H1 (cell line): ENCODE measurements at regions not wholly inside any gene's neighbourhood (a gene's known extent, or its start where the extent isn't known, plus 50 kb on each side); places are given as distances from the start of the nearest gene placed in this dataset.

Experiments used
- CTCF ChIA-PET: fragments of 300-600 bp; sonication (Branson Sonifier 250); formaldehyde crosslinking; loops from one replicate; lab custom pipeline; 2021; ENCODE audit not compliant: partially characterized antibody; lab: Charles Lee
- POLR2A ChIA-PET: fragments of 300-600 bp; sonication (Branson Sonifier 250); formaldehyde crosslinking; loops from one replicate; lab custom pipeline; 2021; ENCODE audit warnings: inconsistent platforms; ENCODE audit not compliant: partially characterized antibody; lab: Charles Lee
- DNase-seq, 2 experiments: peaks; one replicate each; pipeline versions ENCODE4 v3.0.0 to v3.0.0-alpha.2; 2010 to 2022; ENCODE audit warnings: low spot score in 2 of 2, low read depth in 1 of 2, mixed read lengths in 1 of 2
- FAIRE-seq: peaks from 2 replicates; lab custom pipeline; 2011; peaks lifted over from hg19 to GRCh38; lab: Jason Lieb, UNC
- H2AFZ ChIP-seq: 2 replicates; pipeline ENCODE4 v1.8.1; 2012; ENCODE audit warnings: low read length, inconsistent platforms
- H2AK5ac ChIP-seq: 2 replicates; pipeline ENCODE4 v1.6.1; 2013; ENCODE audit warnings: low read depth, low read length
- H2BK120ac ChIP-seq: replicated peaks from 2 replicates; pipeline ENCODE3; 2013; ENCODE audit warnings: low read depth, low read length, inconsistent platforms
- H2BK12ac ChIP-seq: 2 replicates; pipeline ENCODE4 v1.6.1; 2013; ENCODE audit warnings: low read depth, low read length
- H2BK15ac ChIP-seq: 2 replicates; pipeline ENCODE4 v1.6.1; 2013; ENCODE audit warnings: low read length
- H2BK20ac ChIP-seq: 2 replicates; pipeline ENCODE4 v1.6.1; 2013; ENCODE audit warnings: low read length
- H2BK5ac ChIP-seq: 2 replicates; pipeline ENCODE4 v1.6.1; 2013; ENCODE audit warnings: low read depth, low read length
- H3K14ac ChIP-seq: 2 replicates; pipeline ENCODE4 v1.6.1; 2013; ENCODE audit warnings: inconsistent platforms; ENCODE audit not compliant: insufficient read length
- H3K18ac ChIP-seq: 2 replicates; pipeline ENCODE4 v1.6.1; 2013; ENCODE audit warnings: low read length; ENCODE audit errors: extremely low read depth
- H3K23ac ChIP-seq: 2 replicates; pipeline ENCODE4 v1.6.1; 2013; ENCODE audit warnings: inconsistent platforms; ENCODE audit not compliant: insufficient read length
- H3K23me2 ChIP-seq: 2 replicates; pipeline ENCODE4 v1.6.1; 2013; ENCODE audit warnings: low read depth, low read length
- H3K27ac ChIP-seq: 2 replicates; pipeline ENCODE4 v1.6.1; 2011; ENCODE audit warnings: low read depth, low read length, inconsistent platforms
- H3K27me3 ChIP-seq, 4 experiments: replicated peaks in 1 of 4; 1 replicate in 1 of 4; 2 replicates in 3 of 4; pipeline versions ENCODE4 v1.6.1 to v1.8.1; 2011 to 2013; ENCODE audit warnings: low read length in 3 of 4, mild to moderate bottlenecking in 3 of 4, inconsistent platforms in 2 of 4, mixed read lengths in 2 of 4, moderate library complexity in 1 of 4; ENCODE audit not compliant: control insufficient read depth in 3 of 4, insufficient read depth in 3 of 4; ENCODE audit errors: extremely low read depth in 1 of 4
- H3K36me3 ChIP-seq, 4 experiments: 2 replicates each; pipeline versions ENCODE4 v1.6.1 to v1.8.1; 2011 to 2013; ENCODE audit warnings: mild to moderate bottlenecking in 4 of 4, low read length in 3 of 4, moderate library complexity in 2 of 4, control low read depth in 1 of 4, inconsistent platforms in 1 of 4; ENCODE audit not compliant: insufficient read depth in 4 of 4, control insufficient read depth in 2 of 4
- H3K4ac ChIP-seq: replicated peaks from 2 replicates; pipeline ENCODE3; 2013; ENCODE audit warnings: low read length, low read depth, mixed read lengths, inconsistent platforms; ENCODE audit not compliant: insufficient read length
- H3K4me1 ChIP-seq, 4 experiments: replicated peaks in 1 of 4; 1 replicate in 1 of 4; 2 replicates in 3 of 4; pipeline versions ENCODE4 v1.6.1 to v1.8.1; 2011 to 2013; ENCODE audit warnings: low read length in 3 of 4, inconsistent platforms in 2 of 4, mixed read lengths in 1 of 4; ENCODE audit not compliant: insufficient read depth in 4 of 4, control insufficient read depth in 3 of 4
- H3K4me2 ChIP-seq, 2 experiments: 2 replicates each; pipeline versions ENCODE4 v1.6.1 to v1.8.1; 2011 to 2013; ENCODE audit warnings: low read depth in 2 of 2, low read length in 2 of 2, control low read depth in 1 of 2, inconsistent platforms in 1 of 2, mild to moderate bottlenecking in 1 of 2; ENCODE audit not compliant: insufficient read depth in 1 of 2
- H3K4me3 ChIP-seq, 4 experiments: fragments of 200-600, 300-600 bp in 1 of 4; sonication (generic), shearing (Covaris generic), sonication (Bioruptor Twin) in 1 of 4; 2 replicates each; pipeline versions ENCODE4 v1.5.1 to v1.8.1; 2011 to 2016; ENCODE audit warnings: low read length in 4 of 4, low read depth in 3 of 4, control low read depth in 2 of 4, inconsistent platforms in 2 of 4, mild to moderate bottlenecking in 2 of 4, mixed read lengths in 1 of 4, moderate library complexity in 1 of 4; ENCODE audit not compliant: insufficient read depth in 2 of 4; ENCODE audit errors: extremely low read depth in 1 of 4
- H3K56ac ChIP-seq: replicated peaks from 2 replicates; pipeline ENCODE3; 2013; ENCODE audit warnings: low read depth, mild to moderate bottlenecking, mixed read lengths, low read length, inconsistent platforms; ENCODE audit not compliant: insufficient read length
- H3K79me1 ChIP-seq: 2 replicates; pipeline ENCODE4 v1.6.1; 2013; ENCODE audit warnings: low read depth, low read length, control low read depth
- H3K79me2 ChIP-seq, 2 experiments: 2 replicates each; pipeline versions ENCODE4 v1.6.1 to v1.8.1; 2012 to 2013; ENCODE audit warnings: low read length in 2 of 2, mild to moderate bottlenecking in 2 of 2, inconsistent platforms in 1 of 2; ENCODE audit not compliant: insufficient read depth in 2 of 2, control insufficient read depth in 1 of 2
- H3K9ac ChIP-seq, 4 experiments: replicated peaks in 1 of 4; 1 replicate in 1 of 4; 2 replicates in 3 of 4; pipeline versions ENCODE4 v1.6.1 to v1.8.1; 2011 to 2013; ENCODE audit warnings: low read depth in 3 of 4, low read length in 3 of 4, control low read depth in 2 of 4, mild to moderate bottlenecking in 2 of 4, moderate library complexity in 2 of 4, inconsistent platforms in 1 of 4; ENCODE audit errors: extremely low read depth in 1 of 4
- H3K9me3 ChIP-seq, 2 experiments: 2 replicates each; pipeline versions ENCODE4 v1.6.1 to v1.8.1; 2012 to 2013; ENCODE audit warnings: mild to moderate bottlenecking in 2 of 2, moderate library complexity in 2 of 2, control low read depth in 1 of 2, inconsistent platforms in 1 of 2, low read depth in 1 of 2, low read length in 1 of 2, mixed read lengths in 1 of 2; ENCODE audit not compliant: insufficient read depth in 2 of 2
- H4K20me1 ChIP-seq, 2 experiments: replicated peaks in 1 of 2; 2 replicates each; pipeline versions ENCODE3 to v1.8.1; 2011 to 2013; ENCODE audit warnings: inconsistent platforms in 2 of 2, low read length in 2 of 2, mild to moderate bottlenecking in 1 of 2; ENCODE audit not compliant: insufficient read depth in 2 of 2, control insufficient read depth in 1 of 2
- H4K5ac ChIP-seq: 2 replicates; pipeline ENCODE4 v1.6.1; 2013; ENCODE audit warnings: low read length, low read depth, mixed read lengths, inconsistent platforms; ENCODE audit not compliant: insufficient read length
- H4K8ac ChIP-seq: 2 replicates; pipeline ENCODE4 v1.8.0; 2013; ENCODE audit warnings: mild to moderate bottlenecking, moderate library complexity, low read length, inconsistent platforms; ENCODE audit not compliant: insufficient read depth; ENCODE audit errors: extremely low read depth
- H4K91ac ChIP-seq: replicated peaks from 2 replicates; pipeline ENCODE3; 2013; ENCODE audit warnings: low read length, mixed read lengths, inconsistent platforms; ENCODE audit not compliant: insufficient read length
- BRCA1 ChIP-seq: IDR thresholded peaks from 2 replicates; pipeline ENCODE4 v1.6.1; 2012; ENCODE audit warnings: low read depth, low read length, improper control_type of control experiment
- CEBPB ChIP-seq: IDR thresholded peaks from 2 replicates; pipeline ENCODE4 v1.6.1; 2012; ENCODE audit warnings: low read depth, low read length
- CHD1 ChIP-seq: IDR thresholded peaks from 2 replicates; pipeline ENCODE4 v1.6.1; 2012; ENCODE audit warnings: low read depth, low read length, improper control_type of control experiment
- CTBP2 ChIP-seq: IDR thresholded peaks from 2 replicates; pipeline ENCODE4 v1.7.0; 2011; ENCODE audit warnings: borderline replicate concordance, mild to moderate bottlenecking, moderate library complexity, mixed read lengths, low read length; ENCODE audit not compliant: insufficient read depth, insufficient read length
- EP300 ChIP-seq, 2 experiments: IDR thresholded peaks; 1 replicate in 1 of 2; 2 replicates in 1 of 2; pipeline ENCODE4 v1.6.1; 2011 to 2012; ENCODE audit warnings: low read depth in 2 of 2, low read length in 2 of 2, mild to moderate bottlenecking in 2 of 2, borderline replicate concordance in 1 of 2, inconsistent platforms in 1 of 2, moderate library complexity in 1 of 2
- HDAC6 ChIP-seq: IDR thresholded peaks from one replicate; pipeline ENCODE4 v1.7.1; 2012; ENCODE audit warnings: low read depth, mild to moderate bottlenecking, inconsistent platforms, low read length, moderate library complexity
- MAFK ChIP-seq: IDR thresholded peaks from 2 replicates; pipeline ENCODE4 v1.6.1; 2012; ENCODE audit warnings: low read depth, mild to moderate bottlenecking, improper control_type of control experiment, low read length
- POLR2A ChIP-seq, 2 experiments: IDR thresholded peaks; 1 replicate in 1 of 2; 2 replicates in 1 of 2; pipeline ENCODE4 v1.6.1; 2011; ENCODE audit warnings: low read depth in 2 of 2, low read length in 2 of 2, mild to moderate bottlenecking in 2 of 2; ENCODE audit errors: control extremely low read depth in 1 of 2
- POLR2AphosphoS5 ChIP-seq: IDR thresholded peaks from 2 replicates; pipeline ENCODE4 v1.6.1; 2011; ENCODE audit warnings: low read depth, low read length
- RBBP5 ChIP-seq: IDR thresholded peaks from 2 replicates; pipeline ENCODE4 v1.7.1; 2012; ENCODE audit warnings: low read depth, mild to moderate bottlenecking, inconsistent platforms, low read length, moderate library complexity, borderline replicate concordance
- RFX5 ChIP-seq: IDR thresholded peaks from 2 replicates; pipeline ENCODE4 v1.6.1; 2011; ENCODE audit warnings: low read depth, low read length, improper control_type of control experiment, borderline replicate concordance
- SIRT6 ChIP-seq: IDR thresholded peaks from one replicate; pipeline ENCODE4 v1.7.1; 2012; ENCODE audit warnings: low read length, inconsistent platforms
- TAF1 ChIP-seq: IDR thresholded peaks from 2 replicates; pipeline ENCODE4 v1.6.1; 2011; ENCODE audit warnings: mild to moderate bottlenecking, low read depth, low read length
- TCF12 ChIP-seq: IDR thresholded peaks from 2 replicates; pipeline ENCODE4 v1.6.1; 2011; ENCODE audit warnings: low read depth, mild to moderate bottlenecking, low read length
- TEAD4 ChIP-seq: IDR thresholded peaks from 2 replicates; pipeline ENCODE4 v1.6.1; 2012; ENCODE audit warnings: low read depth, low read length, inconsistent platforms, mixed read lengths
- YY1 ChIP-seq: IDR thresholded peaks from 2 replicates; pipeline ENCODE4 v1.6.1; 2011; ENCODE audit warnings: low read depth, mild to moderate bottlenecking, low read length
- WGBS, 2 experiments: shearing (Covaris generic) in 1 of 2; methylation state at CpG; one replicate each; pipeline versions ENCODE4 v1.1.6 to v1.1.7; 2013 to 2015; ENCODE audit warnings: low lambda C conversion rate in 2 of 2, mixed read lengths in 2 of 2, inconsistent platforms in 1 of 2, low coverage in 1 of 2, missing lambda C conversion rate in 1 of 2; ENCODE audit not compliant: insufficient replicate concordance in 2 of 2, insufficient coverage in 1 of 2, insufficient read length in 1 of 2; ENCODE audit errors: extremely low coverage in 1 of 2, missing lambda C conversion rate in 1 of 2; 5-methylcytosine and 5-hydroxymethylcytosine counted together
- TF ChIP-seq, protein P1 (sequence below): IDR thresholded peaks from 2 replicates; pipeline ENCODE4 v1.6.1; 2012; ENCODE audit warnings: inconsistent platforms

DNA sequence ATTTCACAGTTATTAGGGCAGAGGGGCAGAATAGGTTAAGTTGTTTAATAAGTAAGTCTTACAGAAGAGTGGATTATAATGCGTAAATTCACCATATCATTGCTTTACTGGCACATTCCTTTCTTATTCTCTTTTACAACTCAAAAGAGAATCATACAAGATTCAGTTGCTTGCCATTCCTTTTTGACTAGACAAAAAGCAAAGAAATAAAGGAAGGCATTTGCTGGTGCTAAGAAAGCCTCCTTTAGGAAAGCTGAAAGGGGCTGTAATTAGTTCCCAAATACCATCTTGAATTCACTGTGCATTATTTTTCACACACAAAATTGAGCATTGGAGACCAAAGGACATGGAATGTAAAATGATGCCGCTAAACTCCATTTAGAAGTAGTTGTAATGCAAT, 499.3 kb downstream of the NXPH1 start:
- Histone ChIP-seq H4K8ac (no peak overlapping the region), H2BK5ac (no peak overlapping the region), H2BK15ac (no peak overlapping the region), H3K79me1 (no peaks in the 10 kb centered on the region), H3K23me2 (no peaks in the 10 kb centered on the region; the same call in 1 of the 2 replicates), H3K14ac (no peak overlapping the region)
- DNase-seq (no peak), FAIRE-seq (no peak)
- TF ChIP-seq TEAD4: no peak
- no peak for TF ChIP-seq HDAC6
- TF ChIP-seq POLR2A (IDR thresholded peaks at IDR 0.05; ENCODE audit: control extremely low read depth in 1 of 2, low read depth in 2 of 2, low read length in 2 of 2): no peak
- TF ChIP-seq CEBPB: no peak
- no peak for TF ChIP-seq TCF12
- no peak for TF ChIP-seq BRCA1
- TF ChIP-seq CHD1: no peak
- no peak for TF ChIP-seq RBBP5
- no peak for TF ChIP-seq SIRT6
- no peak for TF ChIP-seq POLR2AphosphoS5
- TF ChIP-seq, protein P1, sequence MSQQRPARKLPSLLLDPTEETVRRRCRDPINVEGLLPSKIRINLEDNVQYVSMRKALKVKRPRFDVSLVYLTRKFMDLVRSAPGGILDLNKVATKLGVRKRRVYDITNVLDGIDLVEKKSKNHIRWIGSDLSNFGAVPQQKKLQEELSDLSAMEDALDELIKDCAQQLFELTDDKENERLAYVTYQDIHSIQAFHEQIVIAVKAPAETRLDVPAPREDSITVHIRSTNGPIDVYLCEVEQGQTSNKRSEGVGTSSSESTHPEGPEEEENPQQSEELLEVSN: no peak
- no peak for TF ChIP-seq RFX5
- no peak for TF ChIP-seq EP300 (IDR thresholded peaks at IDR 0.05; ENCODE audit: borderline replicate concordance in 1 of 2, low read depth in 2 of 2, low read length in 2 of 2)
- TF ChIP-seq CTBP2: no peak
- TF ChIP-seq YY1: no peak
- no peak for TF ChIP-seq MAFK
- TF ChIP-seq TAF1: no peak
- TF ChIP-seq, all 59 proteins: peak for 0
- Histone ChIP-seq H3K9ac (no peak overlapping the region), H2AFZ (no peak overlapping the region), H2BK120ac (no peak overlapping the region), H3K4me1 (no peaks in the 10 kb centered on the region; a peak in 1 of 7 replicates), H2BK20ac (no peak overlapping the region), H3K18ac (no peak overlapping the region), H3K4ac (no peak overlapping the region), H2BK12ac (no peak overlapping the region), H3K56ac (no peak overlapping the region), H4K20me1 (no peaks in the 10 kb centered on the region), H3K27me3 (no peaks in the 10 kb centered on the region), H3K36me3 (no peaks in the 10 kb centered on the region), H3K23ac (no peak overlapping the region), H4K5ac (no peak overlapping the region), H3K4me3 (no peak overlapping the region), H3K9me3 (no peaks in the 10 kb centered on the region), H4K91ac (no peak overlapping the region), H3K4me2 (no peak overlapping the region), H3K79me2 (no peaks in the 10 kb centered on the region), H2AK5ac (no peak overlapping the region), H3K27ac (no peak overlapping the region)
- 91% methylated on average over 2 of the region's 2 CpGs; no CpG with 5 or more reads in 1 of the 2 experiments for WGBS, 2 experiments
- ChIA-PET CTCF (no interaction called here), POLR2A (no interaction called here)
